ENCODE measurements at regions not wholly inside any gene's neighbourhood (a gene's known extent, or its start where the extent isn't known, plus 50 kb on each side); places are given as distances from the start of the nearest gene placed in this dataset.

GRCh38 chr7:15963206-15963605 lies 276.7 kb upstream of the MEOX2 start:
- no peak for TF ChIP-seq HDGF (IDR thresholded peaks at IDR 0.05)
- no peak for TF ChIP-seq CTCF (IDR thresholded peaks at IDR 0.05 in 2 of 3, conservative IDR thresholded peaks at IDR 0.05 in 1 of 3; ENCODE audit: insufficient read depth in 2 of 3, low read depth in 1 of 3, low read length in 3 of 3)
- TF ChIP-seq CTBP1 (IDR thresholded peaks at IDR 0.05; ENCODE audit: borderline replicate concordance): no peak
- TF ChIP-seq USF1 (CRISPR knock-in tag; IDR thresholded peaks at IDR 0.05): no peak
- no peak for TF ChIP-seq ZBTB11 (CRISPR knock-in tag; IDR thresholded peaks at IDR 0.05)
- no peak for TF ChIP-seq MXD1 (CRISPR knock-in tag; IDR thresholded peaks at IDR 0.05; ENCODE audit: borderline replicate concordance, poor library complexity, severe bottlenecking)
